Neuronal stem cell (in vitro differentiated cells): ENCODE measurements at regions not wholly inside any gene's neighbourhood (a gene's known extent, or its start where the extent isn't known, plus 50 kb on each side); places are given as distances from the start of the nearest gene placed in this dataset.

Source experiments
- DNase-seq: peaks from one replicate; pipeline ENCODE4 v3.0.0-alpha.2; 2013; ENCODE audit warnings: low spot score
- H2AFZ ChIP-seq: one replicate; pipeline ENCODE4 v1.6.1; 2013; ENCODE audit warnings: mild to moderate bottlenecking, low read length, inconsistent platforms
- H2AK5ac ChIP-seq: 2 replicates; pipeline ENCODE4 v1.6.1; 2013; ENCODE audit warnings: low read depth, mild to moderate bottlenecking, inconsistent platforms, low read length, moderate library complexity, mixed read lengths
- H2BK120ac ChIP-seq: 2 replicates; pipeline ENCODE4 v1.6.1; 2013; ENCODE audit warnings: low read depth, mild to moderate bottlenecking, inconsistent platforms, low read length, moderate library complexity, mixed read lengths
- H2BK12ac ChIP-seq: one replicate; pipeline ENCODE4 v1.6.1; 2013; ENCODE audit warnings: low read length, inconsistent platforms
- H2BK15ac ChIP-seq: 2 replicates; pipeline ENCODE4 v1.6.1; 2013; ENCODE audit warnings: mild to moderate bottlenecking, low read length, inconsistent platforms, mixed read lengths
- H2BK5ac ChIP-seq: one replicate; pipeline ENCODE4 v1.6.1; 2013; ENCODE audit warnings: inconsistent platforms, mild to moderate bottlenecking, low read length, moderate library complexity
- H3K14ac ChIP-seq: one replicate; pipeline ENCODE4 v1.6.1; 2013; ENCODE audit warnings: low read length, inconsistent platforms
- H3K18ac ChIP-seq: 2 replicates; pipeline ENCODE4 v1.6.1; 2013; ENCODE audit warnings: low read length, inconsistent platforms
- H3K23ac ChIP-seq: 2 replicates; pipeline ENCODE4 v1.6.1; 2013; ENCODE audit warnings: low read depth, mild to moderate bottlenecking, mixed read lengths, low read length, inconsistent platforms; ENCODE audit not compliant: poor library complexity
- H3K27ac ChIP-seq: replicated peaks from 3 replicates; pipeline ENCODE4 v1.5.1; 2013; ENCODE audit warnings: low read length, inconsistent platforms
- H3K27me3 ChIP-seq, 3 experiments: 2 replicates each; pipeline ENCODE4 v1.6.1; 2013; ENCODE audit warnings: low read length in 3 of 3, mild to moderate bottlenecking in 2 of 3, inconsistent platforms in 1 of 3, low read depth in 1 of 3, mixed read lengths in 1 of 3, moderate library complexity in 1 of 3; ENCODE audit not compliant: control insufficient read depth in 3 of 3, insufficient read depth in 3 of 3
- H3K36me3 ChIP-seq, 2 donors: replicated peaks in 1 of 2; 2 replicates each; pipeline ENCODE4 v1.6.1; 2013; ENCODE audit warnings: low read length in 2 of 2; ENCODE audit not compliant: control insufficient read depth in 2 of 2, insufficient read depth in 2 of 2
- H3K4ac ChIP-seq: 2 replicates; pipeline ENCODE4 v1.6.1; 2013; ENCODE audit warnings: inconsistent platforms, mild to moderate bottlenecking, low read length, moderate library complexity
- H3K4me1 ChIP-seq, 2 donors: 1 replicate in 1 of 2; 2 replicates in 1 of 2; pipeline ENCODE4 v1.6.1; 2013; ENCODE audit warnings: low read length in 2 of 2, low read depth in 1 of 2; ENCODE audit not compliant: control insufficient read depth in 2 of 2, insufficient read depth in 1 of 2
- H3K4me2 ChIP-seq: one replicate; pipeline ENCODE4 v1.6.1; 2013; ENCODE audit warnings: mild to moderate bottlenecking, low read length, inconsistent platforms; ENCODE audit not compliant: insufficient read depth, poor library complexity, severe bottlenecking
- H3K4me3 ChIP-seq, 2 donors: 2 replicates each; pipeline ENCODE4 v1.5.1; 2013; ENCODE audit warnings: low read length in 2 of 2, mild to moderate bottlenecking in 2 of 2, inconsistent platforms in 1 of 2, moderate library complexity in 1 of 2
- H3K79me1 ChIP-seq: one replicate; pipeline ENCODE4 v1.6.1; 2013; ENCODE audit warnings: low read depth, mild to moderate bottlenecking, inconsistent platforms, low read length, moderate library complexity
- H3K9ac ChIP-seq: one replicate; pipeline ENCODE4 v1.6.1; 2013; ENCODE audit warnings: mild to moderate bottlenecking, low read depth, low read length, inconsistent platforms; ENCODE audit not compliant: poor library complexity
- H3K9me3 ChIP-seq, 2 donors: replicated peaks in 1 of 2; 2 replicates each; pipeline versions ENCODE3 to v1.6.1; 2013; ENCODE audit warnings: low read length in 2 of 2, mild to moderate bottlenecking in 2 of 2, inconsistent platforms in 1 of 2, low read depth in 1 of 2, mixed read lengths in 1 of 2, moderate library complexity in 1 of 2; ENCODE audit not compliant: control insufficient read depth in 2 of 2, insufficient read depth in 1 of 2
- H4K8ac ChIP-seq: one replicate; pipeline ENCODE4 v1.6.1; 2013; ENCODE audit warnings: low read depth, mild to moderate bottlenecking, inconsistent platforms, low read length, moderate library complexity
- H4K91ac ChIP-seq: one replicate; pipeline ENCODE4 v1.6.1; 2013; ENCODE audit warnings: low read length, low read depth, mild to moderate bottlenecking, inconsistent platforms; ENCODE audit not compliant: poor library complexity
- WGBS, 2 donors: extraction: QIAGEN DNeasy Blood & Tissue Kit; methylation state at CpG; one replicate each; pipeline ENCODE4 v1.1.7; 2013; ENCODE audit warnings: missing lambda C conversion rate in 2 of 2, mixed read lengths in 1 of 2; ENCODE audit not compliant: insufficient read length in 2 of 2, insufficient replicate concordance in 1 of 2; ENCODE audit errors: extremely low coverage in 2 of 2; 5-methylcytosine and 5-hydroxymethylcytosine counted together

GRCh38 chr2:193333539-193333938, 1138.8 kb upstream of the TMEFF2 start:
- Histone ChIP-seq H3K23ac (no peak overlapping the region), H3K9me3 (no peaks in the 10 kb centered on the region), H2BK15ac (no peak overlapping the region), H2BK12ac (no peak overlapping the region), H3K27ac (no peak overlapping the region), H2BK5ac (no peak overlapping the region), H3K36me3 (no peaks in the 10 kb centered on the region), H3K4me2 (no peak overlapping the region), H3K4me1 (no peaks in the 10 kb centered on the region), H2AK5ac (no peak overlapping the region), H3K14ac (no peak overlapping the region), H3K4ac (no peak overlapping the region), H3K27me3 (no peaks in the 10 kb centered on the region), H4K91ac (no peak overlapping the region), H2BK120ac (no peak overlapping the region), H3K18ac (no peak overlapping the region), H3K4me3 (no peak overlapping the region), H3K9ac (no peak overlapping the region), H2AFZ (no peak overlapping the region), H4K8ac (no peak overlapping the region), H3K79me1 (no peaks in the 10 kb centered on the region)
- no peak for DNase-seq
- WGBS, 2 donors, result no CpG with 5 or more reads among the region's 3 CpGs

- no peak for DNase-seq
- Histone ChIP-seq H3K18ac (no peak overlapping the region), H3K9ac (no peak overlapping the region), H3K14ac (no peak overlapping the region), H2AFZ (no peak overlapping the region), H2BK120ac (no peak overlapping the region), H2BK15ac (no peak overlapping the region), H3K4me2 (no peak overlapping the region), H2BK5ac (no peak overlapping the region), H2AK5ac (no peak overlapping the region), H3K27me3 (no peaks in the 10 kb centered on the region), H3K23ac (no peak overlapping the region), H3K79me1 (no peaks in the 10 kb centered on the region), H3K4me3 (no peak overlapping the region), H3K27ac (no peak overlapping the region), H3K36me3 (no peaks in the 10 kb centered on the region), H3K4ac (no peak overlapping the region), H4K91ac (no peak overlapping the region), H3K9me3 (no peaks in the 10 kb centered on the region), H4K8ac (no peak overlapping the region), H3K4me1 (no peaks in the 10 kb centered on the region), H2BK12ac (no peak overlapping the region)
- WGBS, 2 donors, result no CpG with 5 or more reads among the region's 1 CpG
Observed at GRCh38 chr2:193332941-193333340, 1138.2 kb upstream of the TMEFF2 start.

- no peak overlapping the region for H2BK12ac ChIP-seq
- WGBS, 2 donors, result no CpG with 5 or more reads among the region's 4 CpGs
- DNase-seq, result no peak
- H3K36me3 ChIP-seq, result no peaks in the 10 kb centered on the region
- H3K27me3 ChIP-seq, result no peaks in the 10 kb centered on the region
- H4K8ac ChIP-seq, result no peak overlapping the region
- H3K14ac ChIP-seq, result no peak overlapping the region
- no peak overlapping the region for H2AK5ac ChIP-seq
- H3K23ac ChIP-seq, result no peak overlapping the region
- no peaks in the 10 kb centered on the region for H3K79me1 ChIP-seq
- no peak overlapping the region for H3K4me2 ChIP-seq
- H3K9me3 ChIP-seq, result no peaks in the 10 kb centered on the region
- no peak overlapping the region for H3K4me3 ChIP-seq
- no peak overlapping the region for H2AFZ ChIP-seq
- no peak overlapping the region for H2BK15ac ChIP-seq
- no peak overlapping the region for H2BK5ac ChIP-seq
- no peak overlapping the region for H3K9ac ChIP-seq
- no peak overlapping the region for H3K18ac ChIP-seq
- no peak overlapping the region for H2BK120ac ChIP-seq
- no peak overlapping the region for H3K4ac ChIP-seq
- no peak overlapping the region for H4K91ac ChIP-seq
- no peaks in the 10 kb centered on the region for H3K4me1 ChIP-seq
- H3K27ac ChIP-seq, result no peak overlapping the region
Observed at GRCh38 chr2:193331676-193332075, 1136.9 kb upstream of the TMEFF2 start.

- no peak overlapping the region for H3K4ac ChIP-seq
- H3K36me3 ChIP-seq, result no peaks in the 10 kb centered on the region
- H3K18ac ChIP-seq, result no peak overlapping the region
- no peak overlapping the region for H2BK120ac ChIP-seq
- H3K4me1 ChIP-seq, result no peaks in the 10 kb centered on the region
- no peak overlapping the region for H3K4me3 ChIP-seq
- H3K9me3 ChIP-seq, result no peaks in the 10 kb centered on the region
- no peak overlapping the region for H2AFZ ChIP-seq
- H3K14ac ChIP-seq, result no peak overlapping the region
- no peak overlapping the region for H4K91ac ChIP-seq
- WGBS, 2 donors, result no CpG with 5 or more reads among the region's 4 CpGs
- DNase-seq, result no peak
- no peak overlapping the region for H2BK5ac ChIP-seq
- no peak overlapping the region for H3K4me2 ChIP-seq
- H2BK12ac ChIP-seq, result no peak overlapping the region
- no peaks in the 10 kb centered on the region for H3K27me3 ChIP-seq
- no peaks in the 10 kb centered on the region for H3K79me1 ChIP-seq
- H4K8ac ChIP-seq, result no peak overlapping the region
- H3K27ac ChIP-seq, result no peak overlapping the region
- no peak overlapping the region for H3K23ac ChIP-seq
- no peak overlapping the region for H3K9ac ChIP-seq
- H2AK5ac ChIP-seq, result no peak overlapping the region
- H2BK15ac ChIP-seq, result no peak overlapping the region
Observed at GRCh38 chr2:193326296-193326695, 1131.6 kb upstream of the TMEFF2 start.
